Panc1 (cell line): ENCODE measurements at regions not wholly inside any gene's neighbourhood (a gene's known extent, or its start where the extent isn't known, plus 50 kb on each side); places are given as distances from the start of the nearest gene placed in this dataset.

Experiments
- CTCF ChIP-seq: fragments of 450-650 bp; IDR thresholded peaks from 2 replicates; pipeline ENCODE4 v1.5.1; 2017; ENCODE audit warnings: mild to moderate bottlenecking
- POLR2AphosphoS5 ChIP-seq: IDR thresholded peaks from 2 replicates; pipeline ENCODE4 v1.6.1; 2012; ENCODE audit warnings: mild to moderate bottlenecking, low read depth, low read length, moderate library complexity
- REST ChIP-seq, 2 experiments: IDR thresholded peaks; 2 replicates each; pipeline ENCODE4 v1.6.1; 2011 to 2012; ENCODE audit warnings: low read depth in 2 of 2, control low read depth in 1 of 2, low read length in 1 of 2, mild to moderate bottlenecking in 1 of 2, moderate library complexity in 1 of 2; ENCODE audit not compliant: insufficient read depth in 1 of 2

GRCh38 chr13:99909097-99909835 is 62.3 kb downstream of the ZIC5 start:
- TF ChIP-seq CTCF (no peak), POLR2AphosphoS5 (no peak), REST (IDR thresholded peaks at IDR 0.05; ENCODE audit: insufficient read depth in 1 of 2, low read depth in 2 of 2, low read length in 1 of 2) (no peak)
